Osteoblast (primary cell): ENCODE measurements at regions not wholly inside any gene's neighbourhood (a gene's known extent, or its start where the extent isn't known, plus 50 kb on each side); places are given as distances from the start of the nearest gene placed in this dataset.

ENCODE experiments used
- DNase-seq: peaks from one replicate; pipeline ENCODE4 v3.0.0; 2011; ENCODE audit warnings: low spot score, mixed read lengths; ENCODE audit not compliant: insufficient read length; ENCODE audit errors: missing footprints
- H2AFZ ChIP-seq: 2 replicates; pipeline ENCODE4 v1.6.0; 2011; ENCODE audit warnings: mild to moderate bottlenecking, low read length
- H3K27ac ChIP-seq: 2 replicates; pipeline ENCODE4 v1.5.1; 2011; ENCODE audit warnings: mild to moderate bottlenecking, low read depth, low read length, moderate library complexity
- H3K27me3 ChIP-seq: 2 replicates; pipeline ENCODE4 v1.6.0; 2012; ENCODE audit warnings: mild to moderate bottlenecking, control low read depth, inconsistent platforms, low read length, moderate library complexity; ENCODE audit not compliant: insufficient read depth
- H3K36me3 ChIP-seq: 2 replicates; pipeline ENCODE4 v1.5.1; 2011; ENCODE audit warnings: mild to moderate bottlenecking, low read length, control low read depth, moderate library complexity; ENCODE audit not compliant: insufficient read depth
- H3K4me1 ChIP-seq: 2 replicates; pipeline ENCODE4 v1.5.1; 2011; ENCODE audit warnings: mild to moderate bottlenecking, low read length, control low read depth, moderate library complexity; ENCODE audit not compliant: insufficient read depth
- H3K4me2 ChIP-seq: 2 replicates; pipeline ENCODE4 v1.6.0; 2011; ENCODE audit warnings: mild to moderate bottlenecking, low read length; ENCODE audit not compliant: insufficient read depth
- H3K4me3 ChIP-seq: fragments of 200-600 bp; sonication (generic); 3 replicates; pipeline ENCODE4 v1.5.1; 2012; ENCODE audit warnings: mild to moderate bottlenecking, low read length, inconsistent platforms; ENCODE audit not compliant: insufficient read depth
- H3K79me2 ChIP-seq: 2 replicates; pipeline ENCODE4 v1.6.0; 2012; ENCODE audit warnings: mild to moderate bottlenecking, low read length, control low read depth, inconsistent platforms; ENCODE audit not compliant: insufficient read depth
- H3K9me3 ChIP-seq: 2 replicates; pipeline ENCODE4 v1.5.1; 2011; ENCODE audit warnings: low read depth, low read length, control low read depth
- H4K20me1 ChIP-seq: 2 replicates; pipeline ENCODE4 v1.6.0; 2012; ENCODE audit warnings: mild to moderate bottlenecking, low read length, control low read depth; ENCODE audit not compliant: insufficient read depth
- TF ChIP-seq, protein P1 (sequence below): IDR thresholded peaks from 2 replicates; pipeline ENCODE4 v1.5.1; 2011; ENCODE audit warnings: mild to moderate bottlenecking, low read depth, low read length, moderate library complexity; ENCODE audit errors: extremely low read depth

DNA sequence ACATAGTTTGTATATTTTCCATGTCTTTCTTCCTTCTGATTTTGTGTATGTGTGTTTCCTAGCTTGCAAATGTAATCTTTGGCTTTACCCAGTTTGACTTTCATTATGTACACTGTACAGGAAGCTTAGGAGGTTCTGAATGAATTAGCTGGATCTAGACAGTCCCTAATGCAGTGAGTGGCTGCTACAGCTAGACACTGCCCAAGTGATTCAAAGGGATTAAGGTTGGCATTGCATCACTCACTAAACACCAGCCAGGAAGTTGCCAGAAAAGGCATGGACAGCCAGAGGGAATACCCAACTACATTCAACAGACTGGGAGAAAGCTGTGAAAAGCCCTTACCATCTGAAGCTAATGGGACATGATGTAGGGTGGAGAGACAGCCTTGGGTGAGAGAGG lies 316.0 kb upstream of the MEX3C start:
- H3K9me3 ChIP-seq, result peaks cover 5% of the 10 kb centered on the region
- no peaks in the 10 kb centered on the region for H3K27me3 ChIP-seq
- H4K20me1 ChIP-seq, result no peaks in the 10 kb centered on the region
- TF ChIP-seq, protein P1, sequence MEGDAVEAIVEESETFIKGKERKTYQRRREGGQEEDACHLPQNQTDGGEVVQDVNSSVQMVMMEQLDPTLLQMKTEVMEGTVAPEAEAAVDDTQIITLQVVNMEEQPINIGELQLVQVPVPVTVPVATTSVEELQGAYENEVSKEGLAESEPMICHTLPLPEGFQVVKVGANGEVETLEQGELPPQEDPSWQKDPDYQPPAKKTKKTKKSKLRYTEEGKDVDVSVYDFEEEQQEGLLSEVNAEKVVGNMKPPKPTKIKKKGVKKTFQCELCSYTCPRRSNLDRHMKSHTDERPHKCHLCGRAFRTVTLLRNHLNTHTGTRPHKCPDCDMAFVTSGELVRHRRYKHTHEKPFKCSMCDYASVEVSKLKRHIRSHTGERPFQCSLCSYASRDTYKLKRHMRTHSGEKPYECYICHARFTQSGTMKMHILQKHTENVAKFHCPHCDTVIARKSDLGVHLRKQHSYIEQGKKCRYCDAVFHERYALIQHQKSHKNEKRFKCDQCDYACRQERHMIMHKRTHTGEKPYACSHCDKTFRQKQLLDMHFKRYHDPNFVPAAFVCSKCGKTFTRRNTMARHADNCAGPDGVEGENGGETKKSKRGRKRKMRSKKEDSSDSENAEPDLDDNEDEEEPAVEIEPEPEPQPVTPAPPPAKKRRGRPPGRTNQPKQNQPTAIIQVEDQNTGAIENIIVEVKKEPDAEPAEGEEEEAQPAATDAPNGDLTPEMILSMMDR, result no peak
- no peaks in the 10 kb centered on the region for H3K4me1 ChIP-seq
- H3K27ac ChIP-seq, result no peak overlapping the region
- no peak for DNase-seq
- H3K79me2 ChIP-seq, result no peaks in the 10 kb centered on the region
- H2AFZ ChIP-seq, result no peak overlapping the region
- no peak overlapping the region for H3K4me2 ChIP-seq
- H3K36me3 ChIP-seq, result no peaks in the 10 kb centered on the region
- H3K4me3 ChIP-seq, result no peak overlapping the region

DNA sequence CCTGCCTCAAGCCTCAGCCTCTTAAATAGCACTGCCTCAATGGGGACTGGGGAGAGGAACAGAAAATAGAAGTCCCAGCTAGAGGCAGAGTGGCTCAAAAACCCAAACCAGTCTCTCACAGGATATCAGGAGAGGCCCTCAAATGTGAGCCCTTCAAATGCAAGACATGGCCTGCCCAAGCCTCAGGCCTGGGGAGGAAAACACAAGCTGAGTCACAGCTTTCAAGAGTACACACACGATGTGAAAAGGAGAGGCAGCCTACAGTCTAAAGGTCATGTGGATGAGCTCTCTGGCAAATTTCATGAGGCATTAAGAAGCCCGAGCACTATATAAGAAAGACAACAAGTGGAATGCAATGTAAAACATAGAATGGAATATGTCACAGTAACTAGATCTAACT lies 316.6 kb upstream of the MEX3C start:
- no peaks in the 10 kb centered on the region for H3K27me3 ChIP-seq
- no peak overlapping the region for H3K27ac ChIP-seq
- no peaks in the 10 kb centered on the region for H3K36me3 ChIP-seq
- TF ChIP-seq, protein P1, result no peak
- no peaks in the 10 kb centered on the region for H4K20me1 ChIP-seq
- H3K4me3 ChIP-seq, result no peak overlapping the region
- H3K79me2 ChIP-seq, result no peaks in the 10 kb centered on the region
- H3K4me1 ChIP-seq, result no peaks in the 10 kb centered on the region
- H3K4me2 ChIP-seq, result no peak overlapping the region
- H3K9me3 ChIP-seq, result peaks cover 5% of the 10 kb centered on the region
- DNase-seq, result no peak
- H2AFZ ChIP-seq, result no peak overlapping the region

DNA sequence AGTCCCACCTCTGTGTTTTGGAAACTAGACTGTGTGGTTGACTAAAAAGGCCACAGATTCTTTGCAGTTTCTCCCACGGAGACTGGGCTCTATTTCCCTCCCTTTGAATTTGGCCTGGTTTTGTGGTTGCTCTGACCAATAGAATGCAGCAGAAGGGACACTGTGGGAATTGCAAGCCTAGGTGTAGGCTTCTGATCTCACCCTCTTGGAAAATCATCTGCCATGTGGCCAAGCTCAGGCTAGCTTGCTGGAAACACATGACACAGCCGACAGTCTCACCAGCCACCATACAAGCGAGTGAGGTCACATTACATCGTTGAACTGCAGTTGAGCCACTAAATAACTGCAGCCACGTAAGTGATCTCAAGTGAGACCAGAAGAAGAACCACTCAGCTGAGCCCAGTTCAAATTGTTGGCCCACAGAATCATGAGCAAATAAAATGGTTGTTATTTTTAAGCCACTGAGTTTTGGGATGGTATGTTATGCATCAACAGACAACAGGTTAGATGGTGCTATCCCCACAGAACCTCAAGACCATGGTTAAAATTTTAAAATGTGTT lies 319.1 kb upstream of the MEX3C start:
- H4K20me1 ChIP-seq, result no peaks in the 10 kb centered on the region
- H3K27me3 ChIP-seq, result no peaks in the 10 kb centered on the region
- DNase-seq, result no peak
- H3K27ac ChIP-seq, result no peak overlapping the region
- H3K4me3 ChIP-seq, result no peak overlapping the region
- no peak overlapping the region for H3K4me2 ChIP-seq
- H3K36me3 ChIP-seq, result no peaks in the 10 kb centered on the region
- peaks cover 5% of the 10 kb centered on the region for H3K9me3 ChIP-seq
- no peaks in the 10 kb centered on the region for H3K79me2 ChIP-seq
- no peaks in the 10 kb centered on the region for H3K4me1 ChIP-seq
- TF ChIP-seq, protein P1, result no peak
- H2AFZ ChIP-seq, result no peak overlapping the region

DNA sequence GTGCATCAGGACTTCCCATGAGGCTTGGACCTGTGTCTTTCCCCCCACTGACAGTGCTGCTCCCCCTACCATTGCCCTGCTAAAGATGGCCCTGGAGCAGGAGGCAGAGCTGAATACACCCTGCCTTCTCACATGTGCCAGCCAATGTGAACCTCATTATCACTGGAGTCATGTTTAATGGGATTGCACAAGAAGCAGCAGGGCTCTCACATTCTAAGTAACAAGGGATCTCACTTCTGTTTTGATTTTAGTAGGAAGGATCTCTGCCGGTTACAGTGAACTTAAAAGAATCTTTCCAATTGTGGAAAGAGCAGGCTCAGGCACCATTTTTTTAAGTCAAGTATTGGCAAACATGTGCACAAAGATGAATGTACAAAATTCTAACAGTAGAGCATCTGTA lies 322.1 kb upstream of the MEX3C start:
- H3K79me2 ChIP-seq, result no peaks in the 10 kb centered on the region
- no peaks in the 10 kb centered on the region for H3K4me1 ChIP-seq
- DNase-seq, result no peak
- no peak overlapping the region for H3K4me3 ChIP-seq
- H3K27ac ChIP-seq, result no peak overlapping the region
- no peaks in the 10 kb centered on the region for H3K36me3 ChIP-seq
- TF ChIP-seq, protein P1, result no peak
- H3K4me2 ChIP-seq, result no peak overlapping the region
- no peak overlapping the region for H2AFZ ChIP-seq
- H4K20me1 ChIP-seq, result no peaks in the 10 kb centered on the region
- peaks cover 2% of the 10 kb centered on the region for H3K9me3 ChIP-seq
- no peaks in the 10 kb centered on the region for H3K27me3 ChIP-seq
